ES-I3 (cell line): ENCODE measurements at regions not wholly inside any gene's neighbourhood (a gene's known extent, or its start where the extent isn't known, plus 50 kb on each side); places are given as distances from the start of the nearest gene placed in this dataset.

Source experiments
- H3K36me3 ChIP-seq: 2 replicates; pipeline ENCODE4 v1.6.1; 2013; ENCODE audit warnings: mild to moderate bottlenecking, low read length, control low read depth, moderate library complexity; ENCODE audit not compliant: insufficient read depth
- H3K4me1 ChIP-seq: 2 replicates; pipeline ENCODE4 v1.6.1; 2013; ENCODE audit warnings: mild to moderate bottlenecking, control low read depth, low read length; ENCODE audit not compliant: insufficient read depth
- H3K9ac ChIP-seq: 2 replicates; pipeline ENCODE4 v1.6.1; 2013; ENCODE audit warnings: low read depth, mild to moderate bottlenecking, low read length, moderate library complexity
- H3K9me3 ChIP-seq: 2 replicates; pipeline ENCODE4 v1.6.1; 2013; ENCODE audit warnings: mild to moderate bottlenecking, low read length, moderate library complexity; ENCODE audit not compliant: control insufficient read depth, insufficient read depth

DNA sequence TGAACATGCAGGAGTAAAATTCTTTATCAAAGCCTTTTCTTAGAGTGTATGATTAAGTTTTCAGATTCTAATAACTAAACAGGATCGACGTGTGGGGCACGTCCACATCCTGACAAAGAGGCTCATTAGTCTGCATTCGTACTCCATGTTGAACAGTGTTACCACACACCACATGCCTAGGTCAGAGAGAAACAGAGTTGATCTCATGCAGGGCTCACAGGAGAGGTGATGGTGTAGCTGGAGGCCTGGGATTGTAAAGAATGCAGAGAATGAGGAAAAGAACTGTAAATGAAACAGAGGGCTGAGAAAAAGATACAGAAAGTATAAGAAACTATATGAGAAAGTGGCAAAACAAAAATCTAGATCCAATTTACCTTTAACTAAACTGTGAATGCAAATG is 632.5 kb downstream of the BCL11A start:
- Histone ChIP-seq H3K36me3 (no peaks in the 10 kb centered on the region), H3K9me3 (no peaks in the 10 kb centered on the region; the same call in 1 of the 2 replicates), H3K4me1 (peaks cover 9% of the 10 kb centered on the region), H3K9ac (no peak overlapping the region)

DNA sequence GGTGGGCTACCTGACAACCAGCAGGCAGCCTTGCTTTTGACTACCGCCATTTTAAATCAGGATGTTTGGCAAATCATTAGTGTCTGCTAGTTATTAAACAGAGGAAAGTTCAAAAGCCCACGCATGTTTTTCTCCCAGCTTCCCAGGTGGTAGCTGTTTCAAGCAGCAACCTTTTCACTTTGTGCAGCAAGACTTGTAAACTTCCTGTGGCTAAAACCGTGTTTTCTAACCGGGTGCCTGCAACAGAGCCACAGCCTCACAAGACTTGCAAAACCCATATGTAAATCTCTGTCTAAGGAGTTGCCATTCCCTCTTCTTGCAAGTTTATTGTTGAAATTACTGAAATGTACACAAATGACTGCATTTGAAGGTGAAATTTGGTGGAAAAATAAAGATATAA is 633.1 kb downstream of the BCL11A start:
- Histone ChIP-seq H3K9me3 (no peaks in the 10 kb centered on the region; the same call in 1 of the 2 replicates), H3K9ac (no peak overlapping the region), H3K36me3 (no peaks in the 10 kb centered on the region), H3K4me1 (peaks cover 9% of the 10 kb centered on the region)

DNA sequence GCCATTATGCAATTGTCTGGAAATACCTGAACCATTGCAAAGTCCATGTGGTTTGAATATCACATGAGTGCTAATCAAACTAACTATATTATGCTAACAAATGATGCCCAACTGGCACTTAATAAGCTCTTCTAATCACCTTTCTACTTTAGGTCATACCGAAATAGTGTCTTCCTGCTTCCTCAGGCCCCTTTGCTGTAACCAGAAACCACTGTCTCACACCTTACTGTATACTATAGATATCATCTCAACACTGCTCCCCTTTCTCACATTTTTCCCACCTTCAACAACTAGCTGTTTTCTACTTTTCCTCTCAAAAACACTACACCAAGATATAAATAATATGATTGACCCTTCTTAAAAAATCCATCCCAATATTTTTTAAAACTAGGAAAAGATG is 633.9 kb downstream of the BCL11A start:
- Histone ChIP-seq H3K9me3 (no peaks in the 10 kb centered on the region; the same call in 1 of the 2 replicates), H3K36me3 (no peaks in the 10 kb centered on the region), H3K9ac (no peak overlapping the region), H3K4me1 (peaks cover 9% of the 10 kb centered on the region)

DNA sequence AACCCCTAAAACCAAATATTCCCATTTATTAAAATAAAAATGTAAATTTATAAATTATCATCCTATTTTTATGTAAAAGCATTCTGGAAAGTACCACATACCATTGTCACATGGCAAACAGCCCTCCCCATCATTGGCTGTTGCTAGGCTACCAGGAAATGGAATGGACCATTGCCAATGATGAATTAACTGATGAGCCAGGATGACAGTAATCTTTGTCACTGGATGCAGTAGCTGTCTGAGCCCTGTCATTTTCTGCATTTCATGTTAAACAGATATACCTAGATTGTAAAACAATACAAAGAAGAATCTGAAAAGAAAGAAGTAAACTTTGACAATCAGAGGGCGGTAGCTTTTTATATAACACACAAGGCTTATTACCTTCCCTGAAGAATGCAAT is 641.4 kb downstream of the BCL11A start:
- Histone ChIP-seq H3K9me3 (no peaks in the 10 kb centered on the region), H3K9ac (no peak overlapping the region), H3K4me1 (no peaks in the 10 kb centered on the region), H3K36me3 (no peaks in the 10 kb centered on the region)

DNA sequence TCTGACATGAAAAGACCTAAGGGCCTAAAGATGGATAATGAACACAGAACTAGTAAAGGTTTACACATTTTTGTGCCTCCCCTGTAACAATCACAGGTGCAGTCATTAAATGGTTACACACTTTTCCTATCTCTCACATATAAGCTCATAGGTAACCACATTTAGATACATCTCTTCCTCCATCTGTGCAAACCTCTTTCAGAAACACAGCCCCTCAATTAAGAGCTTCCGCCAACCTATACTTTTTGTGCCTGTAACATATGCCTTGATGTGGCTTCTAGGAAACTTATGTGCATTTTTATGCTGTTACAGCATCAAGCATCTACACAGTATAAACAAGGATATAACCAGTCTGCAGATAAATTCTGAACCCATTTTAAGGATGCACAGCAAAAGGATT is 643.3 kb downstream of the BCL11A start:
- no peaks in the 10 kb centered on the region for H3K36me3 ChIP-seq
- no peaks in the 10 kb centered on the region; the same call in 1 of the 2 replicates for H3K9me3 ChIP-seq
- no peaks in the 10 kb centered on the region for H3K4me1 ChIP-seq
- no peak overlapping the region for H3K9ac ChIP-seq

DNA sequence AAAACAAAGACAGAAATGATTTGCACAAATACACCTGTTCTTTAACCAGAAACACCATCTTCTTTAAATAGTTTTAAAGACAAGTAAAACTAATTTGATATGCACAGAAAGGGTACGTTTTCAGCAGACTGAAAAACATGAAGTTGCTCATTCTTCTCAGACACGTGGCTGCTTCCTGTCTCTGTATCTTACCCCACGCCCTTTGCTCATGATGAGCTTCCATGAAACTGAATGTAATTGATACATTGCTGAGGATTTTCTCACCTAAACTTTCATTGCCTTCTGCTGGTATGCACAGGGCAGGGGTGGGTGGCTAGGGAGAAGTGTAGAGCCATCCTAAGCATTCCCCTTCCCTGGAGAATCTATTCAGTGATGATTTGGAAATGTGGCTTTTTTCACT is 644.3 kb downstream of the BCL11A start:
- H3K9me3 ChIP-seq = no peaks in the 10 kb centered on the region; the same call in 1 of the 2 replicates
- no peaks in the 10 kb centered on the region for H3K36me3 ChIP-seq
- H3K9ac ChIP-seq = no peak overlapping the region
- no peaks in the 10 kb centered on the region for H3K4me1 ChIP-seq

DNA sequence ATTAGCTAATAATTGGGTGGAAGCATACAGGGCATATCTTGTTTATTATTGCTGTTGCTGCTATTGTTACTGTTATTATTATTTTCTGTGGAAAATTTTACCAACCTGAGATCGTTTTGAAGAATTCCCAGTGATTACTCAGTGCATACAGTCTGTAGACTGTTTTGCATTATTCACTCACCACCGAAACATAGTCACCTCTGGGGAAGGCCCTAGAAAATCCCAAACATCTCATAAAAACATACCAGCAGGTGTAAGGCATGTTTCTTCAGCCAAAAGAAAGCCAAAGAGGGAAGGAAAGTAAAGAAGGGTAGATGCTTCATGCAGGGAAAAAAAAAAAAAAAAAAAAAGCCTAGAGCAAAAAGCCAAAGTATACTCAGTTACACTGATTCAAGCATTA is 647.7 kb downstream of the BCL11A start:
- no peaks in the 10 kb centered on the region; the same call in 1 of the 2 replicates for H3K9me3 ChIP-seq
- H3K36me3 ChIP-seq = no peaks in the 10 kb centered on the region
- H3K9ac ChIP-seq = no peak overlapping the region
- no peaks in the 10 kb centered on the region for H3K4me1 ChIP-seq

DNA sequence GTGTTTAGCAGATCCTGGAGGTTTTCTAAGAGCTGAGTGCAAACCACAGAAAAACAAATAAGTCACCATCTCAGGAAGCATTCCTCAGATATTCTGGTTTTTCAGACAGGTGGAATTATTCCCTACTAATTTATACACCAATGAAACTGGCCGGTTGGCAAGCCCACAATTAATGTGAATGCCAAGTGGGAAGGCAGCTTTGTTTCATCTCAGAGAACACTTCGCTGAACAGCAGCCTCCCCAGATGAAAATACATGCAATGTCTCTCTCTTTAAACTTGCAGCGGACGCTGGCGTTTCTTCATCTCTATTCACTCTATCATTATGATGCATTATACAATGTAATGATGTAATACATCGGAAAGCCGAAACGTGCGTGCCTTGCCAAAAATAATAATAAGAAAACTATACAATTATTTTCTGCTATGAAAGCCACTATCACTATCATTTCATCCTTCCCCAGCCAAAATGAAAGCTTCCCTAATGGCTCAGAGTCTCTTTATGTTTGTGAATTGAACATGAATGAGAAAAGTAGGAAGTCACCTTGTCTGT is 649.4 kb downstream of the BCL11A start:
- H3K9me3 ChIP-seq = no peaks in the 10 kb centered on the region; the same call in 1 of the 2 replicates
- no peaks in the 10 kb centered on the region for H3K4me1 ChIP-seq
- no peak overlapping the region for H3K9ac ChIP-seq
- no peaks in the 10 kb centered on the region for H3K36me3 ChIP-seq

DNA sequence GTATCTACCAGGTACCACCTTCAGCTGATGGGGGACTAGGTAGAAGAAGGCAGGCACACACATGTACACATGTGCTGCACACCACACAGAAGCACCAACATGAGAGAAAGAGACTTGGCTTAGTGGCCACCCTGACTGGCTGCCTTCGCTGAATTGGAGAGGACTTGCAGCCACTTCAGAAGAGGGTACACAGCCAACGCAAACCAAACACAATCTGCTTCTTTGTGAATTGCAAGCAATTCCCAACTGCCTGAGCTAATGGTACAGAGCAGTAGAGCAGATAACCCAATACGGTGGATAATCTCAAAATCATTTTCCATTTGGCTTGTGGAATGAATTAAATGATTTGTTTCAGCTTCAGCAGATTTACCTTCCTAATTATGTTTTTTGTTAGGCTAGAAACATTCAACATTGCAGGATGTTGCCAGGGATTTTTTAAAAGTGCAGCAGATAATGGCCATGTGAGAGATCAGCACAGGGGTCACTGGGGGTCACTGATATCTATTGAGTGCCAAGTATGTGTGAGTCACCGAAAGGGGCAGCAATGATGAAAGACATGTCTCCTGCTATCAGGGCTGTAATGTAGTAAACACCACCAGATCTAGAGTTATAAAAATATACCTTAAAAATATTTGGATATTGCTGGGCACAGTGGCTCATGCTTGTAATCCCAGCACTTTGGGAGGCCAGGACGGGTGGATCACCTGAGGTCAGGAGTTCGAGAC is 652.6 kb downstream of the BCL11A start:
- no peaks in the 10 kb centered on the region for H3K36me3 ChIP-seq
- H3K9ac ChIP-seq = no peak overlapping the region
- no peaks in the 10 kb centered on the region for H3K9me3 ChIP-seq
- no peaks in the 10 kb centered on the region for H3K4me1 ChIP-seq

DNA sequence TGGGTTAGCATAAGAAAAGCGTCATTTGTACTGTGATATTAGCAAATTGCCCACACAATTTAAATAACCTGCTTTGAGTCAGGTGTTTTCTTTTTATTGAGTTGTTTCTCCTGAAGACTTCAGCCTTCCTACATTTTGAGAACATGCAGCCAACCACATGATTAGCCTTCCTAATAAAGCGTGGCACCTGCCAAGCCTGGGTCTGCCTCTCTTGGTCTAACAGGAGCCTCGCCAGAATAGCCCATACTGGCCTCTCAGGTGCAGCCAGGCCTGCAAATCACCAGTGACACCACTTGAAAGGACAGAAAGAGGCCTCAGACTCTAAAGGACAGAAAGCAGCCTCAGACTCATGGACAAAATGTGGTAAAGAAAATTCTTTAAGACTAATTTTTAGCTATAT is 653.8 kb downstream of the BCL11A start:
- Histone ChIP-seq H3K9me3 (no peaks in the 10 kb centered on the region), H3K36me3 (no peaks in the 10 kb centered on the region), H3K9ac (no peak overlapping the region), H3K4me1 (no peaks in the 10 kb centered on the region)

DNA sequence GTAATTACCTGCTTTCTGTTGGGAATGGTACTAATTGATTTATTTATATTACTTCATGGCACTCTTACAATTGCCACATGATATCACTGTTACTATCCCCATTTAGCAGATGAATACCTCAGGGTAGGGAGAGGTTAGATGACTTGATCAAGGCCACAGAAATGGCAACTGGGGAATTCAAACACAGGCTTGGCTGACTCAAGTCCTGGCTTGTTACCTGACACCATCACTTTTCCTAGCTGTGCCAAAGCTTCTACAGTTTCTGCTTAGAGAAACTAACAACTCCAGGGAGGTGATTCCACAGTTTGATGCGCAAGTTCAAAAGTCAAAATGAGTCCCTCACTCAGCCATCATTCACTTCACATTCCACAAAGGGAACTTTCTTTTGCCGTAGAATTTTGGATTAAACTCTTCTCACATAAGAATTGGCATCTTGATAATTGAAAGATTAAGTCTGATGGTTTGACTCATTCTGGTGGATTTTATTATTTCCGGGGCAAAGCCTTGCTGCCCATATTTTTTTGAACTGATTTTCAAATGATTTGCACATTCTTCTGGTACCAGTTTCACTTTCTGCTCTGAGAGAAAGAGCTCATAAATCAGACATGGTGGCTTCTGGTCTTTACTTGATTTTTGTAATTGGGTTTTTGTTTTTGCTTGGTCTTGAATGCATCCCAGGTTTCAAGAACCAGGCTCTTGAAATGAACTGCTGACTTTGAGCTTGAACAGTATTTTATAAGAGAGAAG is 656.8 kb downstream of the BCL11A start:
- H3K9me3 ChIP-seq = no peaks in the 10 kb centered on the region
- no peaks in the 10 kb centered on the region for H3K4me1 ChIP-seq
- H3K9ac ChIP-seq = no peak overlapping the region
- H3K36me3 ChIP-seq = no peaks in the 10 kb centered on the region

DNA sequence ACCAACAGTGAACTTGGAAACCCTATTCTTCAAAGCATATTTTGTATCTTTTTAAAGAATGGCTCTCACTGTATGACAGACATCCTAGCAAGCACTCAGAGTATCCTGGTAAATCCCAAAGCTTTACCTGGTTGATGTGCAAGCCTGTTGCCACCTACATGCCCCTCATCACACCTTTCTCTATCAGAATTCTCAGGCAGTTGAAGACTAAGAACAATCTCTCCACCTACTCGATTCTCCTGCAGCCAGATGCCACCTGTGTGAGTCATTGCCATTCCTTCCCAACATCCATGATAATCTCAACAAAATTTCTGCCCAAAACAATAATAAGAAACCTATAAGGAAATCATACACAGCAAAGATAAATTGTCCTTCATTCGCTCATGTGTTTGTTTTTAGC is 659.8 kb downstream of the BCL11A start:
- no peaks in the 10 kb centered on the region for H3K36me3 ChIP-seq
- no peaks in the 10 kb centered on the region for H3K9me3 ChIP-seq
- H3K9ac ChIP-seq = no peak overlapping the region
- peaks cover 1% of the 10 kb centered on the region; the same call in 1 of the 2 replicates for H3K4me1 ChIP-seq

DNA sequence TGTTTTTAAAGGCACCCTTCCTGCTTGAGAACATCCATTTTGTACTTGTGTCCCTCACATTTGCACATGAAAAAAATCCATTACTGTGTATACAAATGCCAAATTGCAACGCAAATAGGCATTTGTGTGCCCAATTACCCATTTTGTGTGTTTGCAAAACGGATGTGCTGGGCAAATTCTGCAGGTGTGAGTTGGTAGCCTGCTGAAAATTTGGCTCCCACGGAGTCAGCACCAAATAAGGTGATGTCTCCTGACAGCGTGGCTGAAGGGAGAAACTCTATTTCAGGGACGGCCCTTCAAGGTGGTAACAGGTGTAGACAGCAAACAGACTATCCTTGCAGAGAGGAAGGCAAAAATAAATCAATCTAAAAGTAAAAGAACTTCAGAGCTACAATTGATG is 661.1 kb downstream of the BCL11A start:
- peaks cover 6% of the 10 kb centered on the region; the same call in 1 of the 2 replicates for H3K4me1 ChIP-seq
- no peaks in the 10 kb centered on the region for H3K9me3 ChIP-seq
- H3K36me3 ChIP-seq = no peaks in the 10 kb centered on the region

DNA sequence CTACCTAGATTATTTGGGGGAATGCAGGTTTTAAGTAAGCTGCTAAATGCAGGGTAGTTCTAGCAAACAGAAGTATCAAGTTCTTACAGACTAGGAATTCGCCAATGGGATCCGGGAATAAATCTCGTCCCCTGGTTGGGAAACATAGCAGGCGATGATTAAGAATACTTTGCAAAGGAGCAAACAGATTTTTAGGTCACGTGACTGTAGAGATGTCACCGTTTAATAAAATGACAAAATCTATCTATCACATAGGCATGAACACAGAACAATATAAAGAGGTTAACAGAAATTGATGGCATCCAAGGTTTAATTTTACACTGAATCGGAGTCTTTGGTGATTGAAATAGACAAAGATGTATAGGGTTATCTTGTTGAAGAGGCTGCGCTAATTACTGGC is 664.1 kb downstream of the BCL11A start:
- Histone ChIP-seq H3K36me3 (no peaks in the 10 kb centered on the region), H3K9ac (no peak overlapping the region), H3K4me1 (peaks cover 14% of the 10 kb centered on the region; the same call in 1 of the 2 replicates), H3K9me3 (no peaks in the 10 kb centered on the region)

More for the DNA sequence above, 661.1 kb downstream of the BCL11A start:
- H3K9ac ChIP-seq = no peak overlapping the region

DNA sequence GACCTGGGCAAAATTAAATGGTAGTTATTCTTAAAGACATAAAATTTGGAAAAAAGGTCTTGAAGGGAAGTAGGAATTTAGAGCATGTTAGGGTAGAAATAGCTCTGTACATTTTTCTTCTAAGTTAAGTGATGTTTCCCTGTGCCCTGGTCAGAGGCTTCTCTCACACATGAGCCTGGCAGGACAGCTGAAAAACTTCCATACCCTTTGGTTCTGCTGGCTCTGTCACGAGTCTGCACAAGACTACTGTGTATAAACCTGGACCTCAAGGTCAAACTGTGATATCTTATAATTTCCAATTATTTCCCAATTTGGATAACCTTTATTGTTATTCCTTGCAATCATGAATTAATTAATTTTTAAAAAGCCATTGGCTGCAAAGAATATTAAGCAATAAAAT is 664.7 kb downstream of the BCL11A start:
- H3K9me3 ChIP-seq = no peaks in the 10 kb centered on the region
- H3K9ac ChIP-seq = no peak overlapping the region
- H3K4me1 ChIP-seq = peaks cover 14% of the 10 kb centered on the region; the same call in 1 of the 2 replicates
- no peaks in the 10 kb centered on the region for H3K36me3 ChIP-seq
